ENCODE measurements at regions not wholly inside any gene's neighbourhood (a gene's known extent, or its start where the extent isn't known, plus 50 kb on each side); places are given as distances from the start of the nearest gene placed in this dataset.
"Not testable (repeated sequence)": the region's sequence is repeated elsewhere in the genome, so short reads cannot be mapped to it uniquely, and the experiment has no call there.

GRCh38 chr11:3512133-3512703 lies 129.6 kb downstream of the ART5 start:
- Mint-ChIP-seq H3K27ac (ENCODE audit: unreplicated experiment) (peak overlapping the region; percentile 83), H3K4me1 (ENCODE audit: low read depth, unreplicated experiment) (peaks cover 16% of the 10 kb centered on the region)
- DNase-seq (ENCODE audit: low read depth); H3K27me3 ChIP-seq (ENCODE audit: insufficient read depth, low read length); FAIRE-seq; H3K79me2 ChIP-seq (ENCODE audit: insufficient read depth, low read length); H3K9ac ChIP-seq (ENCODE audit: low read length); H3K27me3 Mint-ChIP-seq (ENCODE audit: low read depth, unreplicated experiment); H3K4me3 ChIP-seq (ENCODE audit: insufficient read depth, low read depth, low read length); H3K27ac ChIP-seq (ENCODE audit: low read depth, low read length); H3K9me3 ChIP-seq (ENCODE audit: insufficient read depth, low read depth, low read length); H3K36me3 Mint-ChIP-seq (ENCODE audit: low read depth, unreplicated experiment); H3K4me1 ChIP-seq (ENCODE audit: insufficient read depth, low read length); H4K20me1 ChIP-seq (ENCODE audit: insufficient read depth, low read length); H3K9me3 Mint-ChIP-seq (ENCODE audit: unreplicated experiment); H3K36me3 ChIP-seq (ENCODE audit: insufficient read depth, low read length); H3K4me2 ChIP-seq (ENCODE audit: low read length); H2AFZ ChIP-seq (ENCODE audit: low read depth, low read length); H3K4me3 Mint-ChIP-seq (ENCODE audit: unreplicated experiment): not testable (repeated sequence)

- peak overlapping the region; percentile 83 for H3K27ac Mint-ChIP-seq (ENCODE audit: unreplicated experiment)
- peaks cover 16% of the 10 kb centered on the region for H3K4me1 Mint-ChIP-seq (ENCODE audit: low read depth, unreplicated experiment)
- FAIRE-seq; DNase-seq (ENCODE audit: low read depth); H3K27ac ChIP-seq (ENCODE audit: low read depth, low read length); H2AFZ ChIP-seq (ENCODE audit: low read depth, low read length); H3K4me3 ChIP-seq (ENCODE audit: insufficient read depth, low read depth, low read length); H3K36me3 Mint-ChIP-seq (ENCODE audit: low read depth, unreplicated experiment); H3K79me2 ChIP-seq (ENCODE audit: insufficient read depth, low read length); H3K4me1 ChIP-seq (ENCODE audit: insufficient read depth, low read length); H3K27me3 Mint-ChIP-seq (ENCODE audit: low read depth, unreplicated experiment); H3K4me2 ChIP-seq (ENCODE audit: low read length); H3K27me3 ChIP-seq (ENCODE audit: insufficient read depth, low read length); H3K9me3 ChIP-seq (ENCODE audit: insufficient read depth, low read depth, low read length); H3K9me3 Mint-ChIP-seq (ENCODE audit: unreplicated experiment); H3K9ac ChIP-seq (ENCODE audit: low read length); H4K20me1 ChIP-seq (ENCODE audit: insufficient read depth, low read length); H3K36me3 ChIP-seq (ENCODE audit: insufficient read depth, low read length): not testable (repeated sequence)
- H3K4me3 Mint-ChIP-seq (ENCODE audit: unreplicated experiment) = peak overlapping the region; percentile 15
Measured at GRCh38 chr11:3511416-3512132, 130.2 kb downstream of the ART5 start.

DNA sequence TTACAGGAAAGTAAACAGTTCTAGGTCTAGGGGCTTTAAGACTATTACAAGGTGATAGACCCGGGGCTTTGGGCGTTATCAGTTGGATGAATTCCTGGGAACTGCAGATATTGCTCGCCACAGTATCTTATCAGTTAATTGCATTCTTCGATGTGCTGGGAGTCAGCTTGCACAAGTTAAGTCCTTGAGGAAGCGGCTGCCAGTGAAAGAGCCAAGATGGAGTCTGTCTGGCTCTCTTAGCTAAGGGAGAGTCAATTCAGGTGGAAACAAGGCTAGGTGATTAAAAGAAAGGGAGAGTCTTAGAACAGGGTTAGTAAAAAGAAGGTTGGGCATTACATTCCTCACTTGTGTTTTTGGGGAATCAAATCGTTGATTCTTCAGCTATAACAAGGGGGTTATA lies 130.6 kb upstream of the ZNF195 start:
- peaks cover 16% of the 10 kb centered on the region for H3K4me1 Mint-ChIP-seq (ENCODE audit: low read depth, unreplicated experiment)
- H2AFZ ChIP-seq (ENCODE audit: low read depth, low read length); H4K20me1 ChIP-seq (ENCODE audit: insufficient read depth, low read length); H3K4me2 ChIP-seq (ENCODE audit: low read length); H3K27ac ChIP-seq (ENCODE audit: low read depth, low read length); H3K27me3 ChIP-seq (ENCODE audit: insufficient read depth, low read length); H3K4me1 ChIP-seq (ENCODE audit: insufficient read depth, low read length); H3K4me3 Mint-ChIP-seq (ENCODE audit: unreplicated experiment); H3K9ac ChIP-seq (ENCODE audit: low read length); FAIRE-seq; H3K36me3 Mint-ChIP-seq (ENCODE audit: low read depth, unreplicated experiment); H3K9me3 ChIP-seq (ENCODE audit: insufficient read depth, low read depth, low read length); H3K9me3 Mint-ChIP-seq (ENCODE audit: unreplicated experiment); DNase-seq (ENCODE audit: low read depth); H3K27me3 Mint-ChIP-seq (ENCODE audit: low read depth, unreplicated experiment); H3K79me2 ChIP-seq (ENCODE audit: insufficient read depth, low read length); H3K4me3 ChIP-seq (ENCODE audit: insufficient read depth, low read depth, low read length); H3K27ac Mint-ChIP-seq (ENCODE audit: unreplicated experiment); H3K36me3 ChIP-seq (ENCODE audit: insufficient read depth, low read length): not testable (repeated sequence)

DNA sequence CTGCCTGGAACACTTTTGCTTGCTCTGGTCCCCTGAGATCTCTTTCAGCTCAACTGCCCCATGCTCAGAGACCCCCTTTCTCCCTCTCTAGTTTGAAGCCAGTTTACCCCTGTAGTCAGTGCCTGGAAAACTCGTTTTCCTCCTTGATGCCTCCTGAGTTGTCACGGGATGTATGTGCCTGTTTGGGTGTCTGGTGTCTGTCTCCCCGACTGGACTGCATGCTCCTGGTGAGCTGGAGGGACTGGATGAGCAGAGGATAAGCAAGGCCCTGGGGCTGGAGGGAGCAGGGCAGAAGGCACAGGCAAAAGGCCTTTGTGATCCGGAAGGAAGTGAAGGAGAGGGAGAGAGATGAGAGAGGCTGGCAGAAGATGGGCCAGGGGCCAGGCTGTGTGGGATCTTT lies 120.3 kb upstream of the ZNF195 start:
- H3K27ac ChIP-seq (ENCODE audit: low read depth, low read length); H3K79me2 ChIP-seq (ENCODE audit: insufficient read depth, low read length); H3K27me3 ChIP-seq (ENCODE audit: insufficient read depth, low read length); H3K36me3 Mint-ChIP-seq (ENCODE audit: low read depth, unreplicated experiment); H3K36me3 ChIP-seq (ENCODE audit: insufficient read depth, low read length); H3K9me3 ChIP-seq (ENCODE audit: insufficient read depth, low read depth, low read length); H3K27ac Mint-ChIP-seq (ENCODE audit: unreplicated experiment); H3K9me3 Mint-ChIP-seq (ENCODE audit: unreplicated experiment); H3K27me3 Mint-ChIP-seq (ENCODE audit: low read depth, unreplicated experiment); H3K4me1 Mint-ChIP-seq (ENCODE audit: low read depth, unreplicated experiment); FAIRE-seq; H3K4me3 Mint-ChIP-seq (ENCODE audit: unreplicated experiment); H3K4me1 ChIP-seq (ENCODE audit: insufficient read depth, low read length); DNase-seq (ENCODE audit: low read depth); H3K4me3 ChIP-seq (ENCODE audit: insufficient read depth, low read depth, low read length); H3K9ac ChIP-seq (ENCODE audit: low read length); H3K4me2 ChIP-seq (ENCODE audit: low read length); H2AFZ ChIP-seq (ENCODE audit: low read depth, low read length); H4K20me1 ChIP-seq (ENCODE audit: insufficient read depth, low read length): not testable (repeated sequence)

- H3K27ac Mint-ChIP-seq (ENCODE audit: unreplicated experiment) = not testable (repeated sequence)
Measured at GRCh38 chr11:3498356-3498755, 119.4 kb upstream of the ZNF195 start.

DNA sequence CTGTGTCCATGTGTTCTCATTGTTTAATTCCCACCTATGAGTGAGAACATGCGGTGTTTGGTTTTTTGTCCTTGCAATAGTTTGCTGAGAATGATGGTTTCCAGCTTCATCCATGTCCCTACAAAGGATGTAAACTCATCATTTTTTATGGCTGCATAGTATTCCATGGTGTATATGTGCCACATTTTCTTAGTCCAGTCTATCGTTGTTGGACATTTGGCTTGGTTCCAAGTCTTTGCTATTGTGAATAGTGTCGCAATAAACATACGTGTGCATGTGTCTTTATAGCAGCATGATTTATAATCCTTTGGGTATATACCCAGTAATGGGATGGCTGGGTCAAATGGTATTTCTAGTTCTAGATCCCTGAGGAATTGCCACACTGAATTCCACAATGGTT lies 114.2 kb upstream of the ZNF195 start:
- H3K4me3 Mint-ChIP-seq (ENCODE audit: unreplicated experiment); DNase-seq (ENCODE audit: low read depth); H3K4me3 ChIP-seq (ENCODE audit: insufficient read depth, low read depth, low read length); H3K27ac ChIP-seq (ENCODE audit: low read depth, low read length); H3K9me3 ChIP-seq (ENCODE audit: insufficient read depth, low read depth, low read length); H3K79me2 ChIP-seq (ENCODE audit: insufficient read depth, low read length); H2AFZ ChIP-seq (ENCODE audit: low read depth, low read length); H4K20me1 ChIP-seq (ENCODE audit: insufficient read depth, low read length); H3K36me3 Mint-ChIP-seq (ENCODE audit: low read depth, unreplicated experiment); H3K27me3 Mint-ChIP-seq (ENCODE audit: low read depth, unreplicated experiment); FAIRE-seq; H3K9ac ChIP-seq (ENCODE audit: low read length); H3K36me3 ChIP-seq (ENCODE audit: insufficient read depth, low read length); H3K4me1 Mint-ChIP-seq (ENCODE audit: low read depth, unreplicated experiment); H3K4me2 ChIP-seq (ENCODE audit: low read length); H3K27me3 ChIP-seq (ENCODE audit: insufficient read depth, low read length); H3K4me1 ChIP-seq (ENCODE audit: insufficient read depth, low read length); H3K9me3 Mint-ChIP-seq (ENCODE audit: unreplicated experiment); H3K27ac Mint-ChIP-seq (ENCODE audit: unreplicated experiment): not testable (repeated sequence)

More at GRCh38 chr11:3498356-3498755, 119.4 kb upstream of the ZNF195 start:
- not testable (repeated sequence) for H3K4me1 ChIP-seq (ENCODE audit: insufficient read depth, low read length); H4K20me1 ChIP-seq (ENCODE audit: insufficient read depth, low read length); H3K27me3 ChIP-seq (ENCODE audit: insufficient read depth, low read length); H3K9me3 ChIP-seq (ENCODE audit: insufficient read depth, low read depth, low read length); FAIRE-seq; DNase-seq (ENCODE audit: low read depth); H3K4me1 Mint-ChIP-seq (ENCODE audit: low read depth, unreplicated experiment); H3K36me3 Mint-ChIP-seq (ENCODE audit: low read depth, unreplicated experiment); H3K9me3 Mint-ChIP-seq (ENCODE audit: unreplicated experiment); H3K9ac ChIP-seq (ENCODE audit: low read length); H2AFZ ChIP-seq (ENCODE audit: low read depth, low read length); H3K27ac ChIP-seq (ENCODE audit: low read depth, low read length); H3K4me2 ChIP-seq (ENCODE audit: low read length); H3K36me3 ChIP-seq (ENCODE audit: insufficient read depth, low read length); H3K4me3 Mint-ChIP-seq (ENCODE audit: unreplicated experiment); H3K4me3 ChIP-seq (ENCODE audit: insufficient read depth, low read depth, low read length); H3K27me3 Mint-ChIP-seq (ENCODE audit: low read depth, unreplicated experiment); H3K79me2 ChIP-seq (ENCODE audit: insufficient read depth, low read length)

Measured in astrocyte (in vitro differentiated cells and primary cell).